ENCODE measurements at regions not wholly inside any gene's neighbourhood (a gene's known extent, or its start where the extent isn't known, plus 50 kb on each side); places are given as distances from the start of the nearest gene placed in this dataset.

GRCh38 chr18:44111337-44111736 lies 569.4 kb upstream of the SETBP1 start:
- no peak for TF ChIP-seq POLR2A (IDR thresholded peaks at IDR 0.05; ENCODE audit: low read depth, low read length)
- TF ChIP-seq POLR2AphosphoS5 (IDR thresholded peaks at IDR 0.05; ENCODE audit: low read depth, low read length), result no peak
- no peak for TF ChIP-seq TAF1 (IDR thresholded peaks at IDR 0.05; ENCODE audit: borderline replicate concordance, low read depth, low read length)
